ENCODE measurements at regions not wholly inside any gene's neighbourhood (a gene's known extent, or its start where the extent isn't known, plus 50 kb on each side); places are given as distances from the start of the nearest gene placed in this dataset.
"Not testable (repeated sequence)": the region's sequence is repeated elsewhere in the genome, so short reads cannot be mapped to it uniquely, and the experiment has no call there.

DNA sequence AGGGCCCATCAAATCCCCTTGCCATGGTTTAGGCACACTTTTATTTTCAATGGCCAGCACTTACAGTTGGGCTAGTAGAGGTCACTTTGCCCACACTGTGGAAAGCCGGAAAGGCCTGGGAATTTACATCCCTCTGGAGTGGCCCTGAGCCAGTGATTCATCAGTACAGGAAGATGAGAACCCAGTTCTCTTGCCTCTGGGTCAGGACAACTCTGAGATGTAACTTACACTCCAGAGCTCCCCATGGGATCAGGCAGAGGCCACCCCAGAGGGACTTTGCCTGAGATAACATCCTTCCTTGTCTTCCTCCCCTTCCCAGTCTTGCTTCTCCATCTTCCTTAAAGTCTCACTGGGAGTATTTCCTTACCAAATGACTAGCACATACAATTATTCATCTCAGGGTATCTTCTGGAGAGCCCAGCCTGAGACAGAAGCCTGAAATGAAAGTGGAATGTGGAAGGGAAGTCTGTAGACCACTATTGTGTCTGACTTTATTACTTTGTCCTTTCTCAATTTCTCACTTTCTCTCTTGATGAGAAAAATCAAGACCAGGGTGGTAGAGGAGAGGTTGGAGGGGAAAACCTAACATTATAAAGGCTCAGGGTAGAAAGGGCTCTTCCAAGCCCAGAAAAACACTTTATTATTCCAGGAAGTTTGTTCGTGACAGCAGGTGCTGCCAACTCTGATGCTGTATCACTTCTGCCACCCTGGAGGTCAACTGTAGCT, 220.8 kb downstream of the ZNF621 start:
- DNase-seq (ENCODE audit: low read depth in 1 of 2, low spot score in 1 of 2) = no peak

DNA sequence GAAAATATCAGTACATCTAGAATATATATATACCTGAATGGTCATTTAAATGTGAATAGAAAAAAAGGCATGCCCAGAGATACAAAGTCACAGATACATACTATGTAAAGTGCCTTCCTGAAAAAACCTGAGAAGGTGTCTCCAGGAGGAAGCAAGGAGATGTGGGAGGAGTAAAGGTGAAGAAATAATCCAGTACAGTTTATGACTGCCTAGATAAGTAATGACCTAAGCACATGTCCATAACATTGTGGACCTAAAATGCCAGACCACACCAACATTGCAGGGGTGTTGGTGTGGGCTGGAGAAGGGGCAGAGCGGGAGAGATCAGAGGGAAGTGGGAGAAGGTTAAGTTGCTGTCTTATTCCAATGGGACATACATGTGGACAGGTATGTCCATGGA, 226.9 kb downstream of the ZNF621 start:
- DNase-seq (ENCODE audit: low read depth in 1 of 2, low spot score in 1 of 2) = no peak

DNA sequence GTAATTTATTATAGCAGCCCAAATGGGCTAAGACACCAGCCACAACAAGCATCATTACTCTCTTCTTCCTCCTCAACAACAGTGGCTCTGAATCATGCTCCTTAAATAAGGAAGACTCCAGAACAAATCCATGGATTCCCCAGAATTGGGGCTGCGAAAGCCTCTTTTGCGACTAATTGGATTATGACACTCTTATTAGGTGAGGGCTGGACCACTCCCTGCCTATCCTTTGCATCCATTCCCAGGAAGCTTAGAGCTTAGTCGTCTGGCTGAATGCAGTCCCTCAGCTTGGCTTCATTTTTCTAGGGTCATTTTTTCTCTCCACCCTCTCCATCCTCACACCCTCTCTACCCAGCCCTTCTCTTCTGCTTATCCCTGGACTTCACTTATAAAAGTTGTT, 227.7 kb downstream of the ZNF621 start:
- no peak for DNase-seq (ENCODE audit: low read depth in 1 of 2, low spot score in 1 of 2)

DNA sequence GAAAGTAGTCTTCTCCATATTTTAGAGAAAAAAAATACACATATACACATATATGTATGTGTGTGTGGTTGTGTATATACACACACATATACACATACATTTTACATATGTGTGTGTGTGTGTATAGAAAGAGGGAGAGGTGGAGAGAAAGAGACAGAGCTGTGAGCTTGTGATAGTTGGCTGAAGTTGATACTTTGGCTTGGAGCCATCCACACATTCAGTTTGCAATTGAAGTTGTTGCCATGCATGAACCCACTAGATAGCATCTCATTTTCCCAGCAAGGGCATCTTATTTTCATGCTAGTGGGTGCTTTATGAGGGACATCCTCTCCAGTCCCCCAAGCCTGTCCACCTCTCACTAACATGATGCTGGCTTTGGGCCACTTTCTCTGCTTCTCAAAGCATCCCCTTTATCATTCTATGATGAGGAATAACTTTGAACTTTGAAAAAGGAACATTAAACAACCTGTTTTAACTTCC, 228.6 kb downstream of the ZNF621 start:
- no peak for DNase-seq (ENCODE audit: low read depth in 1 of 2, low spot score in 1 of 2)

DNA sequence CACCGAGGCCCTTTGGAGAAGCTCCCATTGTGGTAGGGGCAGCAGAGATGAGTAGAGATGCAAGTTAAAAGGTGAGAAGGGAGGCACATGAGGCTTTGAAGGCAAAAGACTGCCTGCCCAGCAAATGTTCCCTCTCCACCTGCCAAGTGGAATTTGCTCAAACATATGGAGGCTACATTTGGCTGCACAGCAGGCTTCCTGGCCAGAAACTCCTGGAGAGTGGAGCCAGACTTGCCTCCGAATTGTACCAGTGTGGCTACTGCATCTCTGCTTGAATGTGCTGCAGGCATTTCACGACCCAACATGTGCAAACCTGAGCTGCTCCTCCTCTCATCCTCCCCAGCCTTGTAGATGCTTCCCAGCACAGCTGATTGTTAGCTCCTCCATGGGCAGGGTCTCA, 229.2 kb downstream of the ZNF621 start:
- DNase-seq (ENCODE audit: low read depth in 1 of 2, low spot score in 1 of 2) = no peak

DNA sequence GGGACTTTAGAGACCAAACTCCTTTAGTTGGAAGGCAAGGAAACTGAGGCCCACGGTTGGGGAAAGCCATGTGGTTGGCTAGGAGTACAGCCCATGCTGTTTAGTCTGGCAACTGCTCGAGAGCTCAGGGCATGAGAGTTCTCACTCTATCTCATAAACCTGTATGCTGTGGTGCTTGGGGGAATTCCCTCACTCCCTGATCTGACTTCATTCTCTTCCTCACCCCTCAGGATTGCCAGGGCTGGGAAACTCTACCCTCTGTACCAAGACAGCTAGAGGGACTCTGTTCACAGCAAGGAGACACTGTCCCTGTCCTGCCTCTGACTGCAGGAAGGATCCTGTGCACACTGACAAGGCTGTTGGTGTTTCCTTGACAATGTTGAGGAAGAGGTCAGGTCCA, 230.2 kb downstream of the ZNF621 start:
- no peak for DNase-seq (ENCODE audit: low read depth in 1 of 2, low spot score in 1 of 2)

DNA sequence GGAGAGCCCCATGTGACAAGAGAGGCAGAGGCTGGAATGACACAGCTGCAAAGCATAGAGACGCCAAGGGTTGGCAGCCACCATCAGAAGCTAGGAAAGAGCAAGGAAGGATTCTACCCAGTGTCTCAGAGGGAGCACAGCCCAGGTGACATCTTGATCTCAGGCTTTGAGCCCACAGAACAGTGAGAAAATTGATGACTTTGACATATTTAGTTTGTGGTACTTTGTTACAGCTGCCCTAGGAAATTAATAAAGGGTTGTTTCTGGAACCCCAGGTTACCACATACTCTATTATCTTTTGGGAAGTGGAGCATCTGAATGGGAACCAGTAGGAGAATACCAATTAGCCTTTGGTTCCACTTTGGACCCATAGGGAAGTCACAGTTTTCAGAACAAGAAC, 231.7 kb downstream of the ZNF621 start:
- no peak for DNase-seq (ENCODE audit: low read depth in 1 of 2, low spot score in 1 of 2)

DNA sequence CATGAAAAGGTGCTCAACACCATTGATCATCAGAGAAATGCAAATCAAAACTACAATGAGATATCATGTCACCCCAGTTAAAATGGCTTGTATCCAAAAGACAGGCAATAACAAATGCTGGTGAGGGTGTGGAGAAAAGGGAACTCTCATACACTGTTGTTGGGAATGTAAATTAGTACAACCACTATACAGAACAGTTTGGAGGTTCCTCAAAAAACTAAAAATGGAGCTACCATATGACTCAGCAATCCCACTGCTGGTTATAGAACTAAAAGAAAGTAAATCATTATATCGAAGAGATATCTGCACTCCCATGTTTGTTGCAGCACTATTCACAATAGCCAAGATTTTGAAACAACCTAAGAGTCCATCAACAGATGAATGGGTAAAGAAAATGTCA, 238.0 kb downstream of the ZNF621 start:
- DNase-seq (ENCODE audit: low read depth in 1 of 2, low spot score in 1 of 2) = not testable (repeated sequence)

DNA sequence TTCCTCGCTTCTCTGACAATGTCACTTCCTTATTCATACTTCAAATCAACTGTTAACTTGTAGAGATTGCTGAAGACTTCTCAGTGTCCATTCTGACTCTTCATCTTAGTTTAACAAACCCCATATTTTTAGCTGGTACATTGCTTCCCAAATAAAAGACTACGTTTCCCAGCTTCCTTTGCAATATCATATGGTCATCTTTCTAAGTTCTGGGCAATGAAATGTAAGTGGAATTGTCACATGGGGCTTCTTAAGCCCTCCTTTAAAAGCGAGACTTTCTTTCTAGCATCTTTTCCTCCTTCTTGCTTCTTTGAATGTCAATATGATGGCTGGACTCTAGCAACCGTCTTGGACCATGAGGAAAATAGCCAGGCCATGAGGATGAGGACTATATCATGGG, 239.0 kb downstream of the ZNF621 start:
- DNase-seq (ENCODE audit: low read depth in 1 of 2, low spot score in 1 of 2) = no peak

DNA sequence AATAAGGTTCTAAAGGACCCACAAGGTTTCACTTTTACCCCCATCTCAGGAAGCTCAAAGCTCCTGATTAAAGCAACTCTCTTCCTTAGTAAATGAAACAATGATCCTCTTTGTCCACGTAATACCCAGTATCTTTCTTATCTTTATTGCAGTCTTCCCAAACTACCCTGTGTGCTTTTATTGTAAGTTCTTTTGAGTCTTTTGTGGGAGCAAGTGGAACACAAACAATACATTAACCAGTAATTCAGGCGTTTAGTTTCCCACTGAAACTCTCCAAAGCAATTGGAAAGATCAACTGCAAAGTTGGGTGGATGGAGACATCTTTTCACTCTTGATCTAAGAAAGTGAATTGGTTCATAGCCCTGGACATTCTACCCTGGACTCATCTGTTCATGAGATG, 240.0 kb downstream of the ZNF621 start:
- no peak for DNase-seq (ENCODE audit: low read depth in 1 of 2, low spot score in 1 of 2)

DNA sequence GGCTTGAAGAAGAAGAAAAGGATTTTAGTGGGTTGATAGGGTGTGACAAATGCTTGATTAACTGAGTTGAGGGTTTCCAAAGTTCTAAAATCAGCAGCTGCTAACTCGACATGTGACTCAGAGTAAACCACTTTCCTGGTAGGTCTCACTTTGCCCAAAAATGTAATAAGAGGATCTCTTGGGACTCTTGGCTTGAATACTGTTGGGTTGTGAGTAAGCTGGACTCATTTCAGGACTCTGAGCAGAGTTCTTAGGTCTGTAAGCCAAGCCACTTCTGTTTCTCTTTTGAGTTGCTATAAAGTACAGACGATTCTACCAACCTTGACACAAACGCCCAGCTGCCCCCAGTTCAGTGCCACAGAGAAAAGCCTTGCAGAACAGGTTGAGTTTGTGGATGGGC, 241.1 kb downstream of the ZNF621 start:
- no peak for DNase-seq (ENCODE audit: low read depth in 1 of 2, low spot score in 1 of 2)

DNA sequence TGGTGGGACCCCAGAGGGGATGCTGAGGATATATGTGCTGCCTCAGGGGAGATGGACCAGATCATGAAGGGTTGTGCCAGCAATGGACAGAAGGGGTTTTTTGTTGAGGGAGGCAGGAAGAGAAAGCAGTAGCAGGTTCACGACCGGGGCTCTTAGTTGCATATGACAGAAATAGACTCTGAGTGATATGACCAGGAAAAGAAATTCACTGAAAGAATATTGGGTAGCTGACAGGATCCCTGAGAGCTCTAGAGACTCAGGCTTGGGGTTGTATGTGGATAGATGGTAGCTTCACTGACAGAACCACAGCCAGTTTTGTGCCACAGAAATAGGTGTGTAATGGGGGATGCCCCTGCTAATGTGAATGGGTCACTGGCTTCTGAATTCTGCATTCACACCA, 241.6 kb downstream of the ZNF621 start:
- DNase-seq (ENCODE audit: low read depth in 1 of 2, low spot score in 1 of 2) = no peak

DNA sequence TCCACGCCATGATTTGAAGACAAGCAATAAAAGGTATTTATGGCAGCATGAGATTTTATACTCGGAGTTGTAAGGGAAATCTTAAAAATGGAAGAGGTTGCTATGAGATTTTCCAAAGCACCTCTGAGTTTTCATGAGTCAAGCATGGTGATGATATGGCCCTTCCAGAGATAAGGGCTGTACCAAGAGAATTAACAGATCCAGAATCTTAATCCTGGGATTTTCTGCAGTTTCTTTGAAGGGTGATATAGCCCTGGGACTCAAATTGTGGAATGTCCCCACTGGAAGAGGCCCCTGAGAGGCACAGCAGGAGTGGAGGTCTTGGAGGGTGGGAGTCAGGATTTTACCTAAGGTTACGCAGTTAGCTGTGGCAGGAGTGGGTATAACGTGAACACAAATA, 243.3 kb downstream of the ZNF621 start:
- DNase-seq (ENCODE audit: low read depth in 1 of 2, low spot score in 1 of 2) = no peak

DNA sequence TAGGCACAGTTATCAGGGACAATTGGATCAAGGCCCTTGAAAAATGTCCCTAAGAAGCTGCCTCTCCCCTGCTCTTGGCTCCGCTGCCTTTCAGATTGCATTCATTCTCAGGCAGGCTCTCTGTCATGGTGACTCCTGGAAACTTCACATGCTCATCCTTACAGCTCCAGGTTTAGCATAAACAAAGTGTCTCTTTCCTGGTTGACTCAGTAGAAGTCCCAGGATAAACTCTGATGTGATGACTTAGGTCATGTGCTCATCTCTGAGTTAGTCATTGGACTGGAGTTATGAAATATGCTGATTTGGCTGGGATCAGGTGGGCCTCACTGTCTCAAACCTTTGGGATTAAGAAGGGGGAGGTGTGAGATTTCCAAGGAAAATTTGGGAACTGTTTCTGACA, 243.8 kb downstream of the ZNF621 start:
- no peak for DNase-seq (ENCODE audit: low read depth in 1 of 2, low spot score in 1 of 2)

DNA sequence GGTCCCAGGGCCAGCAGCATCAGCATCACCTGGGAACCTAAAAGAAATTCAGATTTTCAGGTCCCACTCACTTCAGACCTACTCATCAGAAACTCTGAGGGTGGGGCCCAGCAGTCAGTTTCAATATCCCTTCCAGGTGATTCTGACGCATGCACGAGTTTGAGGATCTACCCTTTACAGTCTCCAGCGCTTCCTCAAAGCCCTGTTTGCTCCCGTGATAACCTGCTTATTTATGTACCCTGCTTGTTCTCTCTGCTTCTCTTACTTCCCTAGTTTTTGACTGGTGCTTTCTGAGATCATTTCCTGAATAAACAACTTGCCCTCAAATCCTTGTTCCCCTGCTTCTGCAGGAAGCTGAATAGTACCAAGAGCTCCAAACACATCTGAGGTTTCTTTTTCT, 245.3 kb downstream of the ZNF621 start:
- DNase-seq (ENCODE audit: low read depth in 1 of 2, low spot score in 1 of 2) = no peak

DNA sequence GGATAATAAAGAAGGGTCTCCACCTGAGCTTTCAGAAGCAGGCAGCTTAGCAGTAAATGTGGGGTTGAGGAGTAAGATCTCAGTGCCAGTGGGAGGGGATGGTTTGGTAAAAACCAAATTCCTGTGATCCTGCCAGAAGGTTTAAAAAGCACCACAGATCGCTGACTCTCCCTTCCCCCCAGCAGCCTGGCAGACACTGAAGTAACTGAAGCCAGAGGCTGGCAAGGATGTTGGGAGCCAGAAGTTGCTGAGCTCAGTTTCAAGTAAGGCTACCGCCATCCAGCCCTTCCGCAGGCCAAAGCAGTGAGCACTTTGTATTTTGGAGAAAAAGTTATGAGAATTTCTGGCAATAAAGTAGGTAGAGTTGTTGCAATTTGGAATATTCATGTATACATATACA, 246.4 kb downstream of the ZNF621 start:
- DNase-seq (ENCODE audit: low read depth in 1 of 2, low spot score in 1 of 2) = no peak

DNA sequence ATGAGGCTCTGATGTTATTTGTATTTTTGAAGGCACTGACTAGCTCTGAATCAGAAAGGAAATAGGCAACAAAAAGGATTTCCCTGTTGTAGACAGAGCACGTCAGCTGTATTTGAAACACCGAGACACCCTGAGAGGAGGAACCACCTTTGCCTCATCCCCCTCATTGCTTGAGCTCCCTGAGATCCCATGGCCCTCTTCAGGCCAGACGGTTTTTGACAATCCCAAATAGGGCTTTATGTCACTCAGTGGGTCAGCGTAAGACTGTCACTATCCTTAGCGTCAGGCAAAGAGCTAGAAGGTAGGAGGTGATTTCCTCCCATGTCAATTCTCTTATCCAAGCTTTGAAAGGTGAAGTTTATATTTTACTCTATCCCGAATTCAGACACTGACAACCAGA, 254.3 kb downstream of the ZNF621 start:
- DNase-seq (ENCODE audit: low read depth in 1 of 2, low spot score in 1 of 2) = no peak

DNA sequence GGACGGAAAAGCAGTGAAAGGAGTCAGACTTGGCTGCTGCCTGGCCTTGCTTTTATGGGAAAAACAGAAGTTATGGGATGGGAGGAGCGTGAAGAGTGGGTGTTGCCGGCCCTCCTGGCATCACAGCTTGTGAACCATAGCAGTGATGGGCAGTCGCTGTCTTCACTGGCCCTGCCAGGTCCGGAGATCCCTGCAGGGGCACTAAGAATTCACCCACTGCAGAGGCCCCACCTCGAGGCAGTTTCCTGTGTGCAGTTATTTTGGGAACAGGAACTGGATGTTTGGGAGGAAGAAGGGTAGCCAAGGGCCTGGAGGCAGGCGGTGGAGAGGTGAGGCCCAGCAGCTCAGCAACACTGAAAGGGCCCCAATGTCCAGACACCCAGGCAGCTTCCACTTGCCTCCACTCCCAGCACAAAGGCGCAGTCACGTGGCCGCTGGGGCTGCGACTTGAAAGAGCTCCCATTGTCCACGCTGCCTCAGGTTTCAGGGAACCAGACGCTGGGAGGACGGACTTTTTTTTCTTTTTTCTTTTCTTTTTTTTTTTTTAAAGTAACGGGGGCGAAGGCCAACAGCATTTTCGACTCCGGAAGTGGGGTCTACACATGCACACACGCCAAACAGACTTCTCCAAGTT, 255.6 kb downstream of the ZNF621 start:
- no peak for DNase-seq (ENCODE audit: low read depth in 1 of 2, low spot score in 1 of 2)

DNA sequence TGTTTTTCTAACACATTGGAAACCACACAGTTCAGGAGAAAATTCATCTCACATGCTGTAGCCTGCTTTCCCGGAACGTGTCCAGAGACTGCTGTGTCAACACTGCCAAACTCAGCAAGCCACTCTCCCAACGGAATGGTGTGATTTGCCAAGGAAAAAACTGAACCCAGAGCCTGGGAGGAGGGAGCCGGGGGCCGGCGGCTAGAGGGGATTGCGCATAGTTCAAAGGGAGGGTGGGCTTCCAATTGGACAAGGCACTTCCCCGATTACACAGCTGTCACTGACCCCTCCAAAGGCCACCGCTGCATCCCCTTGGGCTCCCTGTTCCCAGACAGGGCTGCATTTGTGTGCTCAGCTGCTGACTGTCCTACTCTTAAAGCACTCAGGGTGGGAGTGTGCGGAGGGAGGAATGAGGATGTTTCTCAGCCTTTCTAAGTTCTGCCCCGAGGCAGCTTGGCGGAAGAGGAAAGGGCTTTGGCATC, 256.2 kb downstream of the ZNF621 start:
- no peak for DNase-seq (ENCODE audit: low read depth in 1 of 2, low spot score in 1 of 2)

DNA sequence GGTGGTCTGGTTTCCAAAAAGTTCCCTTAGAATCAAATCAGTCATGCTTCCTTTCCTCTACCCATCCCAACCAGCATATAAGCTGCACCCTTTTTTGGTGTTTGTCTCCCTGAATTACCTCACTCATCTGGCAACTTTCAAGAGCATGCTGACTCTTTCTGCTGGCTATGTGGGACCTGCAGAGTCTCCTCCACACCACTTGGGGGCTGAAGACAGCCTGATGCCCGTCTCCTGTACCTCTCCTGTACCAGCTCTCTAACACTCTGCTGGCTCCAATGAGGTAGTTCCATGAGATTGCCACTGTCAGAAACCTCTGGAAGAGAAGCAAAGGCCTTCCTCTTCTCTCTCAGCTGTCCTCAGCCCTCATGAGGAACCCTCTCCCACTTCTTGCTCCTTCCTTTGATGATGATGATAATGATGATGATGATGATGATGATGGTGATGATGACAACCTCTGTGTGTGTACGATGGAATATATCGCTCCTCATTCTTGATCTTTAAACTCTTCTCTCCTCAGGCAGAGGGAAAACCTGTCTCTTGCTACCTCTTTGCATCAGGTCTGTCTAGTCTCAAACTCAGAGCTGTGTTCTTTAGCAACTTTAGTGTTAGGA, 257.5 kb downstream of the ZNF621 start:
- DNase-seq (ENCODE audit: low read depth in 1 of 2, low spot score in 1 of 2) = no peak

DNA sequence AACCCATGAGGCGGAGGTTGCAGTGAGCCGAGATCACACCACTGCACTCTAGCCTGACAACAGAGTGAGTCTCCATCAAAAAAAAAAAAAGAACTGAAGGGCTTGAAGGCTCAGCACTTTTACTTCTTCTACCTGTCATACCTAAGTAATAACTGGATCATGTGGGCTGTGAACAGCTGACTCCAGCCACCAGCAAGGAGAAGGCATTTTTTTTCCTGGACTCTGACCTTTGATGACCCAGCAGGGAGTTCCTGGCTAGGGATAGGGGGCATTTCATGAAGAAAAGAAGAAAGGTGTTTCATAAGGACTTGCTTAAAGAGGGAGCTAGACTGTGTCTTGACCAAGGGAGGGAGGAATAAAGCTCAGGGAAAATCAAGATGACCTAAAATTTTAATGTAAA, 266.0 kb downstream of the ZNF621 start:
- DNase-seq (ENCODE audit: low read depth in 1 of 2, low spot score in 1 of 2) = no peak

DNA sequence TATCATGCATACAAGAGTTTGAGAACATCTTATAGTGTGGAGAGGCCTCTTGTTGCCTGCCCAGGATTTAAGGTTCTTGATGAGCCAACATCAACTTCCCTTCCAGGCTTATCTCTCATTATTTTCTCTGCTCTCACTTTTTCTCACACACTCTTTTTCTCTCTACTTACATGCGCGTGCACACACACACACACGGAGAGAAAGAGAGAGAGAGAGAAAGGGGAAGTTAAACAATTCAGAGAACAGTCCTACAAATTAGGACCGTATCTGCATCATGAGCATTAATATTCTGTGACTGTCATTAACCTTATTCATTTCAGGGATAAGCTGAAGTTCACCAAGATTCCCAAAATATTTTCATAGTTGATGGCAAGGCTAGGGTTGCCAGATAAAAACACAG, 269.0 kb downstream of the ZNF621 start:
- no peak for DNase-seq (ENCODE audit: low read depth in 1 of 2, low spot score in 1 of 2)
